ENCODE measurements at regions not wholly inside any gene's neighbourhood (a gene's known extent, or its start where the extent isn't known, plus 50 kb on each side); places are given as distances from the start of the nearest gene placed in this dataset.

DNA sequence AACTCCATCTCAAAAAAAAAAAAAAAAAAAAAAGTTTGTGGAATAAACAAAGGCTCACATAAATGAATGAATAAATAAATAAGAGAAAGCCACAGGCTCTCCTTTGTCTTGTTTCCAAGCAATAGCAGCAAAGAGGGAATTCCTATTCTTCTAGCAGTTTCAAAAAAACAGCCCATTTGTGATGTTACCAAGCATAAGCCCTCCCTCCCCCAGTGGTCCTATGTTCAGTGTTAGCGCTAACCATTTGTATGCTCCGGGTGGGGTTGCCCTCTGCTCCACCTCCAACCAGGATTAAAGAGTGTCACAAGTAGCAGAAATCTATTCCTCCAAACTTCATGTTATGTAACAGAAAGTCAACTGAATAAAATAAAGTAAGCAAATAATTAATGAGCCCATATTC lies 1215.0 kb upstream of the TENM4 start:
- no peak overlapping the region for H3K4me3 ChIP-seq
- no peak overlapping the region for H3K27ac ChIP-seq
- no peak for DNase-seq (ENCODE audit: low spot score)
- TF ChIP-seq, protein P1, sequence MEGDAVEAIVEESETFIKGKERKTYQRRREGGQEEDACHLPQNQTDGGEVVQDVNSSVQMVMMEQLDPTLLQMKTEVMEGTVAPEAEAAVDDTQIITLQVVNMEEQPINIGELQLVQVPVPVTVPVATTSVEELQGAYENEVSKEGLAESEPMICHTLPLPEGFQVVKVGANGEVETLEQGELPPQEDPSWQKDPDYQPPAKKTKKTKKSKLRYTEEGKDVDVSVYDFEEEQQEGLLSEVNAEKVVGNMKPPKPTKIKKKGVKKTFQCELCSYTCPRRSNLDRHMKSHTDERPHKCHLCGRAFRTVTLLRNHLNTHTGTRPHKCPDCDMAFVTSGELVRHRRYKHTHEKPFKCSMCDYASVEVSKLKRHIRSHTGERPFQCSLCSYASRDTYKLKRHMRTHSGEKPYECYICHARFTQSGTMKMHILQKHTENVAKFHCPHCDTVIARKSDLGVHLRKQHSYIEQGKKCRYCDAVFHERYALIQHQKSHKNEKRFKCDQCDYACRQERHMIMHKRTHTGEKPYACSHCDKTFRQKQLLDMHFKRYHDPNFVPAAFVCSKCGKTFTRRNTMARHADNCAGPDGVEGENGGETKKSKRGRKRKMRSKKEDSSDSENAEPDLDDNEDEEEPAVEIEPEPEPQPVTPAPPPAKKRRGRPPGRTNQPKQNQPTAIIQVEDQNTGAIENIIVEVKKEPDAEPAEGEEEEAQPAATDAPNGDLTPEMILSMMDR (IDR thresholded peaks at IDR 0.05) = no peak

DNA sequence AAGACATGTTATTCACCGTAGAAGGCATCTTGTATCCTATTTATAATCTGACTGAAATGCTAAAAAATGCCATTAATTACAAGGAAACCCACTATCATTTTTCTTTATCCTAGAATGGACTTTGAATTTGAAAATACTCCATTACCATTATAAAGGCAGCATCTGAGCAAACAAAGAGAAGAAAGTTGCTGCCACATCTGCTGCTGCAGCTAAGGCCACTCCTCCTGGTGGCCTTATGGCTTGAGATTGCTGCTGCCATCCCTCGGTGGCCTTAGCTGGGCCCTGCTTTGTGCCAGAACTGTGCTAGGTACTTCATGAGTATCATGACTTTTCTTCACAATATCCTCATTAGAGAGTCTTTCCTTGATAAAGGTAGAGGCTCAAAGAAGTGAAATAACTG lies 1210.1 kb upstream of the TENM4 start:
- Histone ChIP-seq H3K27ac (no peak overlapping the region), H3K4me3 (no peak overlapping the region)
- TF ChIP-seq, protein P1 (IDR thresholded peaks at IDR 0.05) = no peak
- DNase-seq (ENCODE audit: low spot score) = no peak

DNA sequence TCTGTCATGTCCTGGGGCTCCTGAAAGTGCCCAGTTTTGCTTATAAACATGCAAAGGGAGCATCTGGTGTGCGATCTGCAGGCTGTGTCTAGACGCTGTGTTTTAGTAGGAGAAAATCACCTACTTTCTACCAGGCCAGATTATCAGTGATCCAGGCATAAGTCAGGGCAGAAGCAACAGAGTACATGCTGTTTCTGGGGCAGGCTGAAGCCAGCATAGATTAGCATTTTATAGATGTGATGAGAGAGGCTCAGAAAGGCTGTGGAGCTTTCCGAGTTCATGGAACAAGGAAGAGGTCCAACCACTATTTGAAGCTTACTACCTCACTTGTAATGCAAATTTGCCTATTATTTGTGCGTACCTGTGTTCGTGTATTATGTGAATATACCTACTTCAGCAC lies 1208.4 kb upstream of the TENM4 start:
- no peak for DNase-seq (ENCODE audit: low spot score)
- H3K27ac ChIP-seq = no peak overlapping the region
- TF ChIP-seq, protein P1 (IDR thresholded peaks at IDR 0.05) = no peak
- no peak overlapping the region for H3K4me3 ChIP-seq

DNA sequence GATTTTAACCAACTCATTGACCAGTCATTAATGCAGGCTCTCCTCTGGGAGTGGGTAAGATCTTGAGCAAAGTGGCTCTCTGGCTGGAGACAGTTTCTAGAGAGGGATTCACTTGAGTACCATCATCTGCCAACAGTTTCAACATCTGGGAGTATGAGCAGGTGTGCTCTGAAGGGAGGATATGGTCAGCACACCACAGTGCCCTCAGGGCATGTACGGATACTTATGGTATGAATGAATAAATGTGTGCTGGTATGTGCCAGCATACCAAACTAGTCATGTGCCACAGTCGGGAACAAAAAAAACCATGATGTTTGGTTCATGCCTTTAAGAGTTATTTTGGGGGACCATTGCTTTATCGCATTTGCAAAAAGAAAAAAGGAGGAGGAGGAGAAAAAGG lies 1197.5 kb upstream of the TENM4 start:
- Histone ChIP-seq H3K4me3 (no peak overlapping the region), H3K27ac (no peak overlapping the region)
- DNase-seq (ENCODE audit: low spot score) = no peak
- TF ChIP-seq, protein P1 (IDR thresholded peaks at IDR 0.05) = no peak

DNA sequence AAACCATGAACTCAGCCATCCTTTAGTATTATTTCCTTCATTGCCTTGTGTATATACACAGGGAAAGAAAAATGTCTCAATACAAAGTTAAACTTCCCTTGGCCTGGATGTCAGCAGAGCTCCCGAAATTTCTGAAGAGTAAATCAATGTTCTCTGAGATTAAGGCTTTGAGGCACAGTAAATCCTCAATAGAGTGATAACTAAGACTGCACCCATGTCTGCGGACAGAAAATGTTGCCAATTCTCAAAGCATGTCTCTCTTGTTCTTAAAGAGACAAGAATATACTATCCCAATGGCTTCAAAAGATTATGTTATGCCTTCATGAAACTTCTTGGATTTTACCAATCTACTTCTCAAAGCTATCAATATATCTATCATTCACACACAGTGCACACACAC lies 1196.7 kb upstream of the TENM4 start:
- H3K4me3 ChIP-seq = no peak overlapping the region
- no peak overlapping the region for H3K27ac ChIP-seq
- no peak for DNase-seq (ENCODE audit: low spot score)
- TF ChIP-seq, protein P1 (IDR thresholded peaks at IDR 0.05) = no peak

DNA sequence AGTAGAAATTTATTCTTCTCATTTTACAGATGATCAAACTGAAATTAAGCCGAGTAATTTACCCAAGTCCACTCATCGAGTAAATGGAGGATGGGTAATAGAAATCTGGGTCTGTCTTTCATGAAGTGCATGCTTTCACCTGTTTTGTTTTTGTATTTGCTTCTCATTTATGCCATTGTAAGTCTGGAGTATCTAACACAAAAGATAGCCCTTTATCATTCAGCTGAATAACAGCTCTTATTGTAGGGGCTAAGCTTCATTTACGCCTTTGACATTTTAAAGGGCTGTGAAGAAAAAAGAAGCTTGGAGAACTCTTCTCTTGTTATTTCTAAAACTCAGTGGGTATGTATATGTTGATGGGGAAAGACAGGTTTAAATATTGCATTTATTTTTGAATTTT lies 1196.2 kb upstream of the TENM4 start:
- TF ChIP-seq, protein P1 (IDR thresholded peaks at IDR 0.05) = no peak
- Histone ChIP-seq H3K4me3 (no peak overlapping the region), H3K27ac (no peak overlapping the region)
- DNase-seq (ENCODE audit: low spot score) = no peak

DNA sequence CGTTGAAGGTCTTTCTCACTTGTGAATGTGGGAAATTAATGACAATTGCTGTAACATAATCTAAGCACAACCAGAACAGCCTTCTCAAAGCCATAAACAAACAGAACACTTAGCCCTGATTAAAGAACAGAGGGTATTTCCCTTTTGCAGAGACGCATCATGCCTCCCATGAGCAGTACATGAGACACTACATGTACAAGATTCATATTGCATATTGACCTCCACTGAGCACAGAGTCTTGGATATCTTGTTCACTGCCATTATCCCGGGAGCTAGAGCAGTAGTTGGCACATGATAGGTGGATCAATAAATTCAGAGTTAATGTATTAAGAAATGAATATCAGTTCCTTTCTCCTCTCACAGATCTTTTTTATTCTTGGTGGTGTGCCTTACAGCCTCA lies 1194.3 kb upstream of the TENM4 start:
- DNase-seq (ENCODE audit: low spot score) = no peak
- TF ChIP-seq, protein P1 (IDR thresholded peaks at IDR 0.05) = no peak
- Histone ChIP-seq H3K27ac (no peak overlapping the region), H3K4me3 (no peak overlapping the region)

Data from coronary artery (tissue), 2 donors.